Activated CD4-positive, CD25-positive, alpha-beta regulatory T cell treated with anti-CD3 and anti-CD28 coated beads, Interleukin-2, amount 50 U/mL, for 72 hours (primary cell): ENCODE measurements at regions not wholly inside any gene's neighbourhood (a gene's known extent, or its start where the extent isn't known, plus 50 kb on each side); places are given as distances from the start of the nearest gene placed in this dataset.
"Not testable (repeated sequence)": the region's sequence is repeated elsewhere in the genome, so short reads cannot be mapped to it uniquely, and the experiment has no call there.

Experiments used
- DNase-seq: peaks from one replicate; pipeline ENCODE4 v3.0.0; 2021

DNA sequence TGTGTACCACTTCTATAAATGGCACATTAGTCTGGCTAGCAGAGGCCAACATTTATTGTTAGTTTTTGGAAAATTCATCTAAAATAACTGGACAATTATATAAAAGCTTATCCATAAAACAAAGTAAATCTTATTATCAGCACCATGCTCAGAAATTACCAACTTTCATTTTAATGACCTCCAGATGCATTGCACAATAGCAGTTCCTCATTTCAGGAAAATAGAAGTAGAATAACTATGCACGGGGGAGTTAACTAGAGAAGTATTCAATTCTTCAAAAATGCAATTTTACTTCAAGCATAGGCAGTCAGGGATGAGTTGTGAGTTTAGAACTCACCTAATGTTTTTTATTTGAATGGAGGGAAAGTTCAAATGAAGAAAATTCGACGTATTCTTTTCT, 1023.5 kb downstream of the PCDH17 start:
- DNase-seq = no peak

DNA sequence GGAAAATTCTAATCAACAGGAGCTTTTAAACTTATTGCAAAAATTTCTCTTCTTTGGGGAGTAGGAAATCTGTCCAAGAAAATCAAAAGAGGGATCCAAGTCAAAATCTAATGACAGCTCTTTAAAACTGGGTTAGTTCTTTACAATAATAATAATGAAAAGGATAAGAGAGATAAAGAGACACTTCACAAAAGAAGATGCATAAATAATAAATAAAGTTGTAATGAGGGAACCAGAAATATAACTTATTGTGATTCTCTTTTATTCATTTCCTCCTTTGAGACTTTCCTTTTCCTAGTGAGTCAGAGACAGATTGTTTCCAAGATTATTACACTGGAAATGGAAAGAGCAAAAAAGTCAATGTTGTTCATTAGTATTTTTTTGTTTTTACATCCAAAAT, 1029.3 kb downstream of the PCDH17 start:
- no peak for DNase-seq

DNA sequence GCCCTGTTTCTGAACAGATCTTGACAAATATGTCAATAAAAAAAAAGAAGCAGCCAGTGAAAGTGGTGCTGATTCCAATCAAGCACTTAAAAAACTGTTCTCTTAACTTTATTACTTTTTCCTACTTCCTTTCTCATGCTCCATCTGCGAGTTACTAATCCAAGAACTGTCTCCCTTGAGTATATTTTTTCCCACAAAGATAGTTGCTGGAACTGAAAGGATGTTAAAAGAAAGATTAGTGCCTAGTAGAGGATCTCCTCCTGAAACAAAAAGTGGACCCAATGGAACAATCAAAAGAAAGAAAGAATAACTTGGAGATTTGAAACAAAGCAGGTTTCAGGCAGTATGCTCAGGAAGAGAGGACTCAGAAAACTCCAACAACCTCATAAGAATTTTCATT, 1034.8 kb downstream of the PCDH17 start:
- DNase-seq = no peak

DNA sequence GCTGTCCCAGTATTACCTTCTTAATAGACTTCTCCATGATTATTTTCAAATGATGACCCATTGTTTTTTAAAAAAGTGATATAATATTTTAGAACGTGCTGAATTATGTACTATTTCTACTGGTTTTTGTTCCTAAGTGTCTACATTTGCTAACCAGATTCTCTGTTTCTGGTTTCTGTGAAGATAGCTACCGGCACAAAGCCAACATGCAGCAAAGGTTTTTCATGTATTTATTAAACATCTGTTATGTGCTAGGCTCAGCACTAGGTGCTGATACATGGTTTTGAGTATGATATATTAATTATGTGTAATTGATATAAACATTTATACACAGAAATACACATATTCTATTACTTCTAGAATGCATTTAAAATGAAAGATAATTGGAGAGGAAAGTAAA, 1035.6 kb downstream of the PCDH17 start:
- DNase-seq = no peak

DNA sequence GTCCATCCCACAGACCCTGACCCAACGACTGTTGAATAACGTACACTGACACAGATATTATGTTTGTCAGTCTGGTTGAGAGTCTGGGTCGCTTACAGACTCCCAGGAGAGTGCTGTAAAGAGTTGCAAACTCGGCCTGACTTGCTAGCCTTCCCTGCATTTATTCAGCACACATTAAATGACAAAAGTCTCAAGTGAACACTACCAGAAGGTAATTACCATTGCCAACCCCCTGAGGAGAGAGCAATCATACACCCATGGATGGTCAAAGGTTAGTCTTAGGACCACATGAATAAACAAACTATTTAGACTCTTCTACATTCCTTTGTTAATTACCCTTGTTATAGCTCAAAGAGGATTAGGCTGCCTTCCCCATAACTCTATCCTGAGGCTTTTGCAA, 1048.6 kb downstream of the PCDH17 start:
- no peak for DNase-seq

DNA sequence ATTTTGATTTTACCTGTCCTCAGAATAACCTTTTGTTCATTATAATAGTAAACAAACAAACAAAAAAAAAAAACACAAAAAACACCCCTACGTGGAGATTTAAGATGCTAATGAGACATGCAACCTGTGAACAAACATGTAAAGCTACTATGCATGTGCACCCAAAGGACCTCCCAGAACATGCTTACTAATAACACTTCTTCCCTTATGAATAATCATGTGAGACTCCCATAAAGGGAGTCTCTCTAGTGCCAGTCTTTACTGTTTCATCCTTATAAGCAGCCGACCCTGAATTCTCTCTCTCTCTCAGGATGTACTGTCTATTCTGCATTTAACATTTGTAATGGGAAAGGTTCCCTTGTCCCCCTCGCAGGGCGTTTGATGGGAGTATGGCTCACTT, 1051.1 kb downstream of the PCDH17 start:
- DNase-seq = no peak

DNA sequence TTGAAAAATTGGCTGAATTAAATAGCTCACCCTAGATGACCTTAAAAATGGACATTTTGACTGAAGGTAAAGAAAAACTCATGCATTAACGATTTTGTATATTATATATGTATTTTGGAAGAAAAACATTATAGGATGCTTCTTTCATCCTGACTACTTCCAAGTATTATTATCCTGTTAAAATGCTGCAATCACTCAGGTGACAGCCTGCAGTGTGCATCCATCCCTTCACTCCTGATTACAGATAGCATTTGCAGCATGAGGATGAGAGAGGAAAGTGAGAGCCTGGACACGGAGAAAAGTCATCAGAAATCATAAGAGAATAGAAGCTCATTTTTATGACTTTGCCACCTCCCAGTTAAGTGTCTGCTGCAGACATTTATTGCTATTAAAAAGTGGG, 1055.6 kb downstream of the PCDH17 start:
- DNase-seq = no peak

DNA sequence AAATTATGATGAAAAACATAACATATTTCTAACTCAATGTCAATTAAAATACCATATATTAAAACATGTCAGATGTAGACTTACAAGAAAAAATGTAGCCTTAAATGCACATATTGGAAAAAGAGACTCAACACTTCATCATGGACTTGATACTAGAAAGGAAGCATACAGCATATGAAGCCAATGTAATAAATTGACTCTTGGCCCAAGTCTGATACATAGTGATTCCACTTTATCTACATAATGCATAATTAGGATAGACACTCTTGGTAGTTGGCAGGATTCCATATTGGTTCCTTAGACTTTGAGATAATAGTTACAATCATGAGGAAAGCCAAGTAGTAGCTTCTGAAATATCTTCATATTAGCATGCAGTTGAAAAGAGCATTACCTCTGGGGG, 1067.0 kb downstream of the PCDH17 start:
- DNase-seq = no peak

DNA sequence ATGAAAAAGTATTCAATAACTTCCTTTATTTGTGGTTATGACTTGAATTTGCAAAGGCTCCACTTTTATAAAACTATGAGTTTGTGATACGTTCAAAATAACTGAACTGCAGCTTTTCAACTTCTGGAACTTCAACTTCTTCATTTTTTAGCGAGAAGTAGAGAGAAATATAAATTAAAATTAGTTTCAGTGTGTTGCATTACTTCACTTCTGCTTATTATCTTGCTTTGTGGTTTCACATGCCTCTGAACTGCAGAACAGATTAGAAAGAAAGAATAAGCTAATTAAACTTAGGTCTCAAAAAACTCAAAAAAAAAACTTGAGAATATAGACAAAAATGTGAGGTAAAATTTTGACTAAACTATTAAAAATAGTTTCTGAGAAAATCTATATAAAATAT, 1073.4 kb downstream of the PCDH17 start:
- no peak for DNase-seq

DNA sequence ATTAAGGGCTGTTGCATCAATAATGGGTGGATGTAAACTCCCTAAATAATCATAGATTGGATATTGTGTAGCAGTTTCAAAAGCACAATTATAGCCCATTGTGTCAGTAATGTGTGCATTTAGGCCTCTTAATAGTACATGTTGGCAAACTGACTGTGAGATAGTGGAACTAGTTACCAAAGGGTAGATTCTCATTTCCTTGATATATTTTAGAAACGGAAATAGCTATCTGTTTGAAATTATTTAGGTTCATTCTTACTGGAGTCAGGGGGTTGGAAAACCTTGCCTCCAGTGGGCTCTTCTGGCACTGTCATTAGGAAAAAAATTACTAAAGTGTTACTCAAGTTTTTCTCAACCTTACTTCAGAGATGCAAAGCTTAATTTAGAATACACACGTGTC, 1074.9 kb downstream of the PCDH17 start:
- no peak for DNase-seq

DNA sequence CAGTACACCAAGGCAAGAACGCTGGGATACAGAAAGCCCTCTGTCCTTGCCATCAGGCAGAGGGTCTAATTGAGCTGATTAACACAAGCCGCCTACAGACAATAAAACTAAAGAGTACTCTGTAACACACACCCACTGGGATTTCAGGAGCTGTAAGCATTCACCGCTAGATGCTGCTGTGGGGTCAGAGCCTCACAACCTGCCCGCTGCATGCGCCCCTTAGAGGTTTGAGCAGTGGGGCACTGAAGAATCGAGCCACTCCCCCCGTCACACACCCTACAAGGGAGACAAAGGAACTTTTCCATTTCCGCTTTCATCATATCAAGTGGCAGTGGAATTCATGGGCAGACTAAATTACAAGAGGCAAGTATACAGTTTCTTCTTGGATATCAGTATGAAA, 1080.6 kb downstream of the PCDH17 start:
- no peak for DNase-seq

DNA sequence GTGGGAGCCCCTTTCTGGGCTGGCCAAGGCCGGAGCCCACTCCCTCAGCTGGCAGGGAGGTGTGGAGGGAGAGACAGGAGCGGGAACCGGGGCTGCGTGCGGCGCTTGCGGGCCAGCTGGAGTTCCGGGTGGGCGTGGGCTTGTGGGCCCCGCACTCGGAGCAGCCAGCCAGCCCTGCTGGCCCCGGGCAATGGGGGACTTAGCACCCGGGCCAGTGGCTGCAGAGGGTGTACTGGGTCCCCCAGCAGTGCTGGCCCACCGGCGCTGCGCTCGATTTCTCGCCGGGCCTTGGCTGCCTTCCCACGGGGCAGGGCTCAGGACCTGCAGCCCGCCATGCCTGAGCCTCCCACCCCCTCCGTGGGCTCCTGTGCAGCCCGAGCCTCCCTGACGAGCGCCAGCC, 1082.5 kb downstream of the PCDH17 start:
- DNase-seq = not testable (repeated sequence)

DNA sequence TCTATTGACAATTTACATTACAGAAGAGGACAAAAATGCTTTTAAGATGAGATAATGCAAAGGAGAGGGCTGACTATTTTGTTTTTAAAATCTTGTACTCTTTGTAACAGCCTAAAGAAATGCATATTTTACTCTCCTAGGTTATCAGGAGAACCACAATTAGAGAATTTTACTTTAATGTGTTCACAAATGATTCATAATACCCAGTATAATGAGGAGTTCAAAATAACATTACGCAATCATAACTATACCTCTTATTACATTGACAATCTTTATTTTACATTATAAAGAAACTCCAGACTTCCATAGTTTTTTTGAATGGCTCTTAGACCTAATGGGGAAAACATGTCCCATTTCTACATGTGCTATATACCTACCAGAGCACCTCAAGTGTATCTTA, 1089.7 kb downstream of the PCDH17 start:
- DNase-seq = no peak

DNA sequence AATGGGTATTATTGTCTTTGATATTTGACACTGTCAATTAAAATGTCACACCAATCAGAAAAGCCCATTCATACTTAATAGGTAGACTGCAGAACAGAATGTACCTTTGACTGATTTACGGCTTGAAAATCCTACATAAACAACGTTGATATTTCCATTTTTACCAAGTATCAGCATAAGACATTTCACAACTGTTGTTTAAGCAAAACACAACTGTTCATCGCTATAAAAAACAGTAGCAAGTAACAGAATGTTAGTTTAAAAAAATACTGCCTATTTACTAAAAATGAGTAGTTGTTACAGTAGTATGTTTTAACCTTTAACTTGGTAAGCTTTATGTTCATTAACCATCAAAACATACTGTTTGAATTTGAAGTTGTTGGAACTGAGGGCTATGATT, 1096.6 kb downstream of the PCDH17 start:
- no peak for DNase-seq

DNA sequence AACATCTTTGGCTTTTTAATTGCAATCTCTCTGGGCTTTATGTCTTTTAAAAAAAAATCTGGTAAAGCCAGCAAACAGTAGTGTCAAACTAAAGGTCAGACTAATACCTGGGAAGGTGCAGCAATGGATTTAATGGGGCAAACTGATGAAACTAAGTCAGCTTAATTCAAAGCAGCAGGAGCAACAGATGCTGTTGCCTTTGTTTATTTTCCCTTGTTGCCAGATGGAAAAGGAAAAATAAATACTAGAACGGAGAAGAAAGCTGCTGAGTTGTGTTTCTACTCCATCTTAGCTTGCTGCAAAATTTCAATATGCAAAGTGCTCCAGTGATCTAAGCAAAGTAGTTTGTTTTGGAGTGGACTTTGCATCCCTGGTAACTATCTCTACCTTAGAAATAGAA, 1097.8 kb downstream of the PCDH17 start:
- no peak for DNase-seq

DNA sequence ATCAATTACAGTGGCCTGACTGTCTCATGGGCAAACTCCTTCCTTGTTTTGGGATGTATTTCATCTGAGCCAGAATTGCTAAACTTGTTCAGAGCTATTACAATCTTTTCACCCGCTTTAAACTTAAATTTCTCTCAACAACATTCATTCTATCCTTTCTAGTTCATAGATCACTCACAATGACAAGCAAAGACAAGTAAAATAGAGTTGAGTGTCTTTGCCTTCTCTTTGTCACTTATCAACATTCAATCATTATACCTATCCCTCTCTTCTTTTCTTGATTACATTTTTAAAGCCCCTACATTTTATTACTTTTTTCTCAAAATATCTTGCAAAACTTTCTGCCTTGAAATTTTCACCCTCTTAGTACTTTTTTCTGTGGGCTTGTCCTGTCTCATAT, 1113.1 kb downstream of the PCDH17 start:
- no peak for DNase-seq

DNA sequence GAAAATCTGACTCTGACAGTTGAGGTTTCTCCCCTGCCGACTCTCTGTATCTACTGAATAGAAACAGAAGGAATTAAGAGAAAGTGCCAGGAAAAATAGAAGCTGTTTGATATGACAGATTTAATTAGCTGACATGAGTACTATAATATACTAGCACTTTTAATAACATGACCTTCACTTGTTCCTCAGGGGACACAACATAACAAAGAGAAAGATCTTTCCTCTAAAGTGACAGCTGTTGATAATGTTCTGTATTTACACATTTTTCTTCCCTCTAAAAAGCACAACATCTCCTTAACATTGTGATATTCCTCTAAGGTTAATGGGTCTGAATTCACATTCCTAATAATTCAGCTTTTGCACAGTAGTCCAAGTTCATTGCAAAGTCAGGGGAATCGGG, 1136.0 kb downstream of the PCDH17 start:
- no peak for DNase-seq

DNA sequence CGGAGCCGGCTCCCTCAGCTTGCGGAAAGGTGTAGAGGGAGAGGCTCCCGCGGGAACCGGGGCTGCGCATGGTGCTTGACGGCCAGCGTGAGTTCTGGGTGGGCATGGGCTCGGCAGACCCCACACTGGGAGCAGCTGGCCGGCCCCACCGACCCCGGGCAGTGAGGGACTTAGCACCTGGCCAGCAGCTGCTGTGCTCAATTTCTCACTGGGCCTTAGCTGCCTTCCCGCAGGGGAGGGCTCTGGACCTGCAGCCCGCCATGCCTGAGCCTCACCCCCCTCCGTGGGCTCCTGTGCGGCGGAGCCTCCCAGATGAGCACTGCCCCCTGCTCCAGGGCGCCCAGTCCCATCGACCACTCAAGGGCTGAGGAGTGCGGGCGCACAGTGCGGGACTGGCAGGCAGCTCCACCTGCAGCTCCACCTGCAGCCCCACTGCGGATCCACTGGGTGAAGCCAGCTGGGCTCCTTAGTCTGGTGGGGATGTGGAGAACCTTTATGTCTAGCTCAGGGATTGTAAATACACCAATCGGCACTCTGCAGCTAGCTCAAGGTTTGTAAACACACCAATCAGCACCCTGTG, 1141.8 kb downstream of the PCDH17 start:
- no peak for DNase-seq

DNA sequence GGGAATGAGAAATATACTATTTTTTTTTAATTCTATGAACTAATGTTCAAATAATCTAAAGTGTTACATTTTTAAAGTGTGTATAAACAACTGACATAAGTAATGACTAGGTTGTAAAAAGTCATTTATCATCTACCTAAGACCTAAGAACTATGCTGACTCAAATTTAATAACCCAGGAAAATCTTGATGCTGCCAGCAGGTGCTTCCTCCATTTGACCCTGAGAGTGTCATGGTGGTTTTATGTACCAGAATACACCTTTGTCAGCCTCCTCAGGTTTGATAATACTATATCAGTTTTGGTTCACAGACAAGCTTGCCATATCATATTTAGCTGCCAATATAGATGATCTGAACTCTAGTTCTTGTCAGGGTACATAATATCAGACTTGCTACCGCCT, 1151.2 kb downstream of the PCDH17 start:
- no peak for DNase-seq

DNA sequence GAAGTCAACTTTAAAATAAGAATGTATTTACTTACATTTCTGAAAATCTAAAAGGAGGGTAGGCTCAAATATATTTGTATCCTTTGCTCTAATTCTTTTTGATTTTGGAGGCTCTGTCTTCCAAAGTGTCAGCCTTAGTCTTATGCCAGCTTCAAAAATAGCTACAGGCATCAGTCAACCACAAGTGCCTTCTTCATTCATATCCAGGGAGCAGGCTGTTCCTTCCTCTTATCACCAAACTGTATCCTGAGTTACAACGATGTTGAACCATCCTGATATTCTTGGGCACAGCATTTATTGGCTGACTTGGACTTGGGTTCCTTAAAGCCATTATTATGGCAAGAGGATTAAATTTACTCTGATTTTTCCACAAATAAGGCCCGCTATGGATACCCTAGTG, 1161.3 kb downstream of the PCDH17 start:
- DNase-seq = no peak

DNA sequence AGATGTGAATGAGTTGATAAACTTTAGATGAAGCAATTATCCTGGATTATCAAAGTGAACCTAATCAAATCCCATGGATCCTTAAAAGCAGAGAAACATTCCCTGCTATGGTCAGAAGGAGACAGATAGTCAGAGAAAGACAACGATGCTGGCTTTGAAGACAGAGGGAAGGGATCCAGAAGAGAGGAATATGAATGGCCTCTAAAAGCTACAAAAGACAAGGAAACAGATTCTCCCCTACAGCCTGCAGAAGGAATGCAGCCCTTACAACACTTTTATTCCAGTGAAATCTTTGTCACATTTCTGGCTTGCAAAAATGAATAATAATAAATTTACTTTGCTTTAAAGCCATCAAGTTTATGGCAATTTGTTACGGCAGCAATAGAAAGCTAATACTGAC, 1164.2 kb downstream of the PCDH17 start:
- no peak for DNase-seq

DNA sequence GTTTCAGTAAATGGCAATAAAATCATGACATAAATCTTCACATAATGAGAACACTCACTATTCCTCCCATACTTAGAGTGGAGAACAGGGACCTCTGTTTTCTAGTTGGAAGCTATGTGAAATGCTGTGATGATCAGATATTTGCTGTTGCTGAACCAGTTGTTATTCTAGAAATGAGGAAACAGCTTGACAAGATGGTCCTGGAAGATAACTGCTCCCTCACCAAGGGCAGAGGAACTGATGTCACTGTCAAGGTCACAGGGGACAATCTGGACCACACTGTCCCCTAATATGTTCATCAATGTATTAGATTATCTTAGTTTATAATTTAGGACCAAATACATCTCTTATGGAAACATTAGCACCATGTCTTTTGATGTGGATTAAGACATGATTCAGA, 1173.3 kb downstream of the PCDH17 start:
- no peak for DNase-seq

DNA sequence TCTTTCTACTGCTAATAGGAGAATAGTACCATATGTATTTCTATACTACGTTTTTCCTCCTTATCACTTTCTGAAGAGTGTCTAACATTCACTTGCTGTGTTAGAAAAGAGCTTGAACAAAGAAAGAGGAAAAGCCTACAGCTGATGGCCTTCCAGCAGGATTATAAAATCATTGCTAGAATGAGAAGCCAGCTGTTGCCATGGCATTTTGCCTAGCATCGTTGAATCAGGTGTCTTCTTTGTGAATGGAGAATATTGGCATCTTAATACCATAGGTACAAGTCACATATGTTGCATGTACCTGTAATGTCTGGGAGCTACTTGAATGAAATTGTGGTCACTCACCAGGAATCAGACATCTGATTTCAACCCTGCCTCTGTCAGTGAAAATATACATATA, 1174.9 kb downstream of the PCDH17 start:
- DNase-seq = no peak

DNA sequence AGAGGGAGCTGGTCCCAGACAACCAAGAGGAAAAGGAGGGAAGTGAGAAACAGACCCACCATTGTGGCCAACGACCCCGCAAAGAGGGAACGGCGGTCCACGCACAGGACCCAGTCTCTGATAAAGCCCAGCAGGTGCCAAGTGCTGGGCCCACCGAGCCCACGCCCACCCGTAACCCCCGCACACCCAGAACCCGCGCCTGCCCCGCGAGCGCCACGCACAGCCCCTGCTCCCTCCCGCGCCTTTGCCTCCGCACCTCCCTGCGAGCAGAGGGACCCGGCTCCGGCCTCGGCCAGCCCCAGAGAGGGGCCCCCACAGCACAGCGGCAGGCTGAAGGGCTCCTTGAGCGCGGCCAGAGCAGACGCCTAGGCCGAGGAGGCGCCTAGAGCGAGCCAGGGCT, 1192.2 kb downstream of the PCDH17 start:
- DNase-seq = no peak

DNA sequence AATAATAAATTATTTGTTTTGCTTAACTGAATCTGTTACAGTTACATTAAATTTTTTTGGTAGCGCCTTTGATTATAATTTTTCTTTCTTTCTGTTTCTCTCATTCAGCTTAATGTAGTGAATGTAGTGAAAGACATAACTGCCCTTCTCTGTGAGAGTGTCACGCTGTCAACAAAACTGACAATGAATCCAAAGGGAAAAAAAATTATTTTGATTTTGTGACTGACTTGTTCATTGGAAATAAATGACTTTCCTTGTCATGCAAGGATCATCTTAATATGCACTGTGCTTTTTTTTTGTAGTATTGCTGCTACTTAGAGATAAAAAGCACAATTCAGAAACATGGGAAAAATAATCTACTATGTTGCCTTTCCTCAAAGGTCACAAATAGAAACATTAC, 1196.4 kb downstream of the PCDH17 start:
- DNase-seq = no peak

DNA sequence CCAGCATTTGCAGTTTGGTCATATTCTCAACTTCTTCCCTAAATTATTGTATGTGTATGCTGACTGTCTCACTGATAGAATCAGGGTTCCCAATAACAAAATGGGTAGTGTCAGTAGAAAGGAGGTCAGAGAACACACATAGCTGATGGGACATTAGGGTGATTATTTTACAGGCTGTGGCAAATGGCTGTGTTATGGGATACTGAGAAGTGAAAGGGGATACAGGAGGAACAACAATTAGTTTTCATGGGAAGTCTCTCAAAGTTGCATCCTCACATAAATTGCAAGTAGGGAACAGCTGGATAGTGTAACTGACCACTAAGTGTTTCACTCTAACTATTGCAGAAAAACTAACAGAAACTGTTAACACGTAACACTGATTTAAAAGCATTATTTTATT, 1199.3 kb downstream of the PCDH17 start:
- no peak for DNase-seq
